Esophagus (tissue), 2 donors: ENCODE measurements at regions not wholly inside any gene's neighbourhood (a gene's known extent, or its start where the extent isn't known, plus 50 kb on each side); places are given as distances from the start of the nearest gene placed in this dataset.
"Not testable (repeated sequence)": the region's sequence is repeated elsewhere in the genome, so short reads cannot be mapped to it uniquely, and the experiment has no call there.

ENCODE experiments used
- H3K27ac ChIP-seq, 2 donors: one replicate each; pipeline ENCODE4 v1.5.1; 2013; ENCODE audit warnings: low read depth in 2 of 2, mild to moderate bottlenecking in 2 of 2, inconsistent platforms in 1 of 2, low read length in 1 of 2, moderate library complexity in 1 of 2
- H3K27me3 ChIP-seq, 2 donors: one replicate each; pipeline ENCODE4 v1.6.1; 2013; ENCODE audit warnings: low read length in 2 of 2, control low read depth in 1 of 2, mild to moderate bottlenecking in 1 of 2; ENCODE audit not compliant: insufficient read depth in 2 of 2, control insufficient read depth in 1 of 2
- H3K36me3 ChIP-seq, 2 donors: one replicate each; pipeline ENCODE4 v1.6.1; 2013; ENCODE audit warnings: low read length in 1 of 2; ENCODE audit not compliant: control insufficient read depth in 2 of 2, insufficient read depth in 2 of 2
- H3K4me1 ChIP-seq, 2 donors: one replicate each; pipeline ENCODE4 v1.6.1; 2013; ENCODE audit warnings: low read length in 1 of 2; ENCODE audit not compliant: control insufficient read depth in 2 of 2, insufficient read depth in 2 of 2
- H3K4me3 ChIP-seq, 2 donors: one replicate each; pipeline ENCODE4 v1.5.1; 2013; ENCODE audit warnings: low read length in 2 of 2, mild to moderate bottlenecking in 2 of 2, low read depth in 1 of 2, moderate library complexity in 1 of 2
- H3K9me3 ChIP-seq, 2 donors: one replicate each; pipeline ENCODE4 v1.6.1; 2013; ENCODE audit warnings: mild to moderate bottlenecking in 2 of 2, low read depth in 1 of 2, low read length in 1 of 2, moderate library complexity in 1 of 2; ENCODE audit not compliant: control insufficient read depth in 2 of 2, insufficient read depth in 1 of 2
- WGBS, 2 donors: extraction: QIAGEN DNeasy Blood & Tissue Kit; methylation state at CpG; one replicate each; pipeline ENCODE4 v1.1.7; 2013; 5-methylcytosine and 5-hydroxymethylcytosine counted together
- donor health status: healthy with polysubstance abuse.
- donor health status: Bipolar disorder and iron deficiency.

DNA sequence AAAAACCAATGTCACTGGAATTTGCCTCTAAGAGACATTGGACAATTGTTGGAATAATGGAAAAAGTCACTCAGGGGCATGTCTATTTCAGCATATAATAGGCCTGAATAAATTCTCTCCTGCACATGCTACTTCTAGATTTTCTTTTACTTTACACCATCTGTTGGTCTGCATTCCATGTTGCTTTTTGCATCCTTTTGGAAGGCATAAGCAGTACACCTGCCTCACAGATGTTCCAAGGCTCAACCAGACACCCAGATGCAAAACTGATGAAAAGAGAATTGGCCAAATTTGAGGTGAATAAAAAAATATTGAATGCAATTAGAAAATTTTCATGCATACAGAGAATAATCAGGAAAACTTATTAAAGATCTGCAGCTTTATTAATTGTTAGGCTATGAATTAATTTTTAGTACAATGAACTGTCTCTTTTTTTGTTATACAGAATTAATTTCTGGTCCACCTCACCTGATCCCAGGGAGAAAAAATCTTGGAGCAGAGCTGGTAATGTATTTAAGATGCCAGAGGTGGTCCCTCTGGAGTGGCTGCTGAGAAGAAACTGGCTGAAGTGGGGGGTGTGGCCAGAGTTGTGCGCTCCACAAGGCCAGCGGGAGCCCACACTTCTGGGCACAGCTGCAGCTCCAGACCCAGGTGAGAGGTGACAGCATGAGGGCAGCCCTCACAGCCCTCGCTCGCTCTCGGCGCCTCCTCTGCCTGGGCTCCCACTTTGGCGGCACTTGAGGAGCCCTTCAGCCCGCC lies 778.6 kb downstream of the CDH11 start:
- Histone ChIP-seq H3K27me3 (no peaks in the 10 kb centered on the region), H3K9me3 (peaks cover 0 to 6% of the 10 kb centered on the region in 2 donors), H3K4me3 (no peak overlapping the region), H3K4me1 (no peaks in the 10 kb centered on the region), H3K36me3 (no peaks in the 10 kb centered on the region), H3K27ac (no peak overlapping the region)
- 94 to 100% methylated on average over 4 to 8 of the region's 8 CpGs for WGBS, 2 donors

DNA sequence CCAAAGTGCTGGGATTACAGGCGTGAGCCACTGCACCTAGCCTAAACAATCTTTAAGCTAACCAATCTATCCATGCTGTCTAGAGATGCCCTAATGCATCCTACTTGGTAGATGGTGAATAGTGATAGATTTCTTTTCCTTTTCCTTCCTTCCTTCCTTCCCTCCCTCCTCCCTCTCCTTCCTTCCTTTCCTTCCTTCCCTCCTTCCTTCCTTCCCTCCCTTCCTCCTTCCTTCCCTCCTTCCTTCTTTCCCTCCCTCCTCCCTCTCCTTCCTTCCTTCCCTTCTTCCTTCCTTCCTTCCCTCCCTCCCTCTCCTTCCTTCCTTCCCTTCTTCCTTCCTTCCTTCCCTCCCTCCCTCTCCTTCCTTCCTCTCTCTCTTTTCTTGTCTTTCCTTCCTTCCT lies 780.5 kb downstream of the CDH11 start:
- not testable (repeated sequence) for H3K4me3 ChIP-seq, H3K9me3 ChIP-seq, H3K27ac ChIP-seq, H3K27me3 ChIP-seq, H3K4me1 ChIP-seq, H3K36me3 ChIP-seq
- 65 to 80% methylated on average over 1 of the region's 1 CpG for WGBS, 2 donors

DNA sequence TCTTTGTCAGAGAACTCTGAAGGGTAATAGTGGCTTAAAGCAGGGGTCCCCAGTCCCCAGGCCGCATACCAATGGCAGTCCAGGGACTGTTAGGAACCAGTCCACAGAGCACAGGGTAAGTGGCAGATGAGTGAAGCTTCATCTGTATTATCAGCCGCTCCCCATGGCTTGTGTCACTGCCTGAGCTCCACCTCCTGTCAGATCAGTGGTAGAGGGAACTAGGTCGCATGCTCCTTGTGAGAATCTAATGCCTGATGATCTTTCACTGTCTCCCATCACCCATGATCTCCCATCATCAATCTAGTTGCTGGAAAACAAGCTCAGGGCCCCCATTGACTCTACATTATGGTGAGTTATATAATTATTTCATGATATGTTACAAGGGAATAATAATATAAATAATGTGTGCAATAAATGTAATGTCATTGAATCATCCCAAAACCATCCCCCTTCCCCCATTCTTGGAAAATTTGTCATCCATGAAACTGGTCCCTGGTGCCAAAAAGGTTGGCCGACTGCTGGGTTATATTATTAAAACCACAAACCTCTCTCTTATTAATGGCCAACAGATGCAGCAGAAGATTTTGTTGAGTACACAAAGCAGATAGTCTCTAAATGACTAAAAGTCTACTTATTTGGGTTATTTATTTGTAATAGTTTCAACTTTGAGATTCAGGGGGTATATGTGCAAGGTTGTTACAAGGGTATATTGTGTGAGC lies 782.7 kb downstream of the CDH11 start:
- H3K27ac ChIP-seq, result no peak overlapping the region
- H3K9me3 ChIP-seq, result peaks cover 0 to 2% of the 10 kb centered on the region in 2 donors
- no peaks in the 10 kb centered on the region for H3K27me3 ChIP-seq
- no peak overlapping the region for H3K4me3 ChIP-seq
- H3K36me3 ChIP-seq, result no peaks in the 10 kb centered on the region
- H3K4me1 ChIP-seq, result no peaks in the 10 kb centered on the region
- 62 to 72% methylated on average over 4 of the region's 4 CpGs for WGBS, 2 donors

DNA sequence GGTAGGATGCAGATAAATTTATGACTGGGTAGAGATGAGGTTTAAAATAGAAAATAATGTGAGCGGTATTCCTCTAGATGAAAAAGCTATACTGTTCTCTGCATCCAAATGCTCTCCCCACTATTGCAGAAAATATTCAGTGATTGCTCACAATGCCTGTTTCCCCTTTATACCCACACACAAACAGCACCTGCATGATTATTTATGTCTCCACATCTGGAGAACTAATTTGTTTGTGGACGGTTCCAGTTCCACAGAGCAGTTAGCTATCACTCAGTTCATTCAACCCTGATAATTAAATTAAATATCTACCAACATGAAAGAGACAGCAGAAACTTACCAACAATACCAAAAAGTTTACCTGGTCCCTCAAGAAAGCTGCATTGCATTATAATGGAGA lies 800.0 kb downstream of the CDH11 start:
- no peak overlapping the region for H3K27ac ChIP-seq
- H3K4me1 ChIP-seq, result no peaks in the 10 kb centered on the region
- H3K27me3 ChIP-seq, result no peaks in the 10 kb centered on the region
- H3K4me3 ChIP-seq, result no peak overlapping the region
- 85% methylated on average over 2 of the region's 2 CpGs for WGBS, 2 donors
- no peaks in the 10 kb centered on the region for H3K36me3 ChIP-seq
- H3K9me3 ChIP-seq, result no peaks in the 10 kb centered on the region

DNA sequence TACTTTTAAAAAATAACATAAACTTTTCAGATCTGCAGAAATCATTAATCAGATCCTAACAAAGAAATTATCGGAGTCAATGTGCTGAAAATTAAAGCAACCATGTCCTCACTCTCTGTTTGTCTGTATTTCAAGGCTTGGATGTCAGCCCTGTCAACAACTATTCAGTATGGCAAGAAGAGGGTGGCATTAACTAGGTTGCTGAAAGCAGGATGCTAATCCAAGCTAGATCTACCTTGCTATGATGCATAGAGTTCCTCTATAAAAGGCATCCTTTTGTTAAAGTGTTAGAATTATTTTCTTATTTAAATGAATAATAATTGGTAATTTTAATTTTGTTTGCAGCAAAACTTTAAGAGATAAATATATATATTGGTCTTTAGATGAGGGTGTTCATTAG lies 800.8 kb downstream of the CDH11 start:
- no peak overlapping the region for H3K4me3 ChIP-seq
- no peak overlapping the region for H3K27ac ChIP-seq
- H3K27me3 ChIP-seq, result no peaks in the 10 kb centered on the region
- no peaks in the 10 kb centered on the region for H3K9me3 ChIP-seq
- WGBS, 2 donors, result 73 to 74% methylated on average over 1 of the region's 1 CpG
- no peaks in the 10 kb centered on the region for H3K36me3 ChIP-seq
- no peaks in the 10 kb centered on the region for H3K4me1 ChIP-seq

DNA sequence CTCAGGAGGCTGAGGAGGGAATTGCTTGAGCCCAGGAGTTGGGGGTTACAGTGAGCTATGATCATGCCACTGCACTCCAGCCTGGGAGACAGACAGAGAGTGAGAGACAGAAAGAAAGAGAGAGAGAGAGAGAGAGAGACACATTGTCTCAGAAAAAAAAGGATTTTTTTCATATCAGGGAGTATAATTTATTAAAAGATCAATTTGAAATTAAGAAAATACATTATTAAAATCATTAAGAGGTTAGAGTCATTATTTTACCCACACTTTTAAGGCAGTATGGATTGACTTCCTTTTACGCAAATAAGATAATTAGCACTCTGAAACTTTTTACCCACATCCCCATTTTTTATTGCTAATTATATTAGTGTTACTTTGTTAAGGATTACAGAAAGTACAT lies 804.3 kb downstream of the CDH11 start:
- H3K9me3 ChIP-seq, result peaks cover 0 to 2% of the 10 kb centered on the region in 2 donors
- no peaks in the 10 kb centered on the region for H3K36me3 ChIP-seq
- H3K4me1 ChIP-seq, result no peaks in the 10 kb centered on the region
- H3K27me3 ChIP-seq, result no peaks in the 10 kb centered on the region
- H3K27ac ChIP-seq, result no peak overlapping the region
- WGBS, 2 donors, result 85 to 93% methylated on average over 1 of the region's 1 CpG
- H3K4me3 ChIP-seq, result no peak overlapping the region

DNA sequence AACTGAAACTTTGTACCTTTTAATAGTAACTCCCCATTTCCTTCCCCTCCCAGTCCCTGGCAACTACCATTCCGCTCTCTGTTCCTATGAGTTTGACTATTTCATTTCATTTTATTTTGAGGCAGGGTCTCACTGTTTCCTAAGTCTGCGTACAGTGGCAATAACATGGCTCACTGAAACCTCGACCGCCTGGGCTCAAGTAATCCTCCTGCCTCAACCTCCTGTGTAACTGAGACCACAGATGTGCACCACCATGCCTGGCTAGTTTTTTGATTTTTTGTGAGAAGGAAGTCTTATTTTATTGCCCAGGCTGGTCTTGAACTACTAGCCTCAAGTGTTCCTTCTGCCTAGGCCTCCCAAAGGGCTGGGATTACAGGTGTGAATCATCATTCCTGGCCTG lies 808.1 kb downstream of the CDH11 start:
- Histone ChIP-seq H3K27me3 (no peaks in the 10 kb centered on the region), H3K4me1 (no peaks in the 10 kb centered on the region), H3K27ac (no peak overlapping the region), H3K4me3 (no peak overlapping the region), H3K36me3 (no peaks in the 10 kb centered on the region), H3K9me3 (peaks cover 0 to 2% of the 10 kb centered on the region in 2 donors)
- WGBS, 2 donors, result 86% methylated on average over 4 of the region's 4 CpGs

DNA sequence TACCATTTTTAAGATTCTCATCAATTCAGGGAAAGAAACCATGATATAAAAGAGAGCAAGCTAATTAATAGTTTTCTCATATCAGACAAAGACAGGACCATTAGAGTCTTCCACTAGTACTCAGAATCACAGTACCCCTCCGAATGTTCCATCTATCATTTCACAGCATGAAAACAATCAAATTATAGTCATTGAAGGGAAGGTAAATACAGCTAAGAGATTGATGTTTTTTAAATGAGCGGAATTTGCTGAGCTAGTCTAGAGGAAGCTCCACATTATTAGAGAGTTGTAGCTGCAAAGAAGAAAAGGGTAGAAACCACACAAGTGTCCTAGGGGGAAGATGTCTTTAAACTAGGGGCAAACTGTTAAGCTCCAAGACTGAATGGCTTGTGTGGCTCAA lies 808.9 kb downstream of the CDH11 start:
- Histone ChIP-seq H3K27ac (no peak overlapping the region), H3K27me3 (no peaks in the 10 kb centered on the region), H3K4me3 (no peak overlapping the region), H3K4me1 (no peaks in the 10 kb centered on the region), H3K36me3 (no peaks in the 10 kb centered on the region), H3K9me3 (peaks cover 0 to 2% of the 10 kb centered on the region in 2 donors)
- WGBS, 2 donors, result 65 to 69% methylated on average over 2 of the region's 2 CpGs

DNA sequence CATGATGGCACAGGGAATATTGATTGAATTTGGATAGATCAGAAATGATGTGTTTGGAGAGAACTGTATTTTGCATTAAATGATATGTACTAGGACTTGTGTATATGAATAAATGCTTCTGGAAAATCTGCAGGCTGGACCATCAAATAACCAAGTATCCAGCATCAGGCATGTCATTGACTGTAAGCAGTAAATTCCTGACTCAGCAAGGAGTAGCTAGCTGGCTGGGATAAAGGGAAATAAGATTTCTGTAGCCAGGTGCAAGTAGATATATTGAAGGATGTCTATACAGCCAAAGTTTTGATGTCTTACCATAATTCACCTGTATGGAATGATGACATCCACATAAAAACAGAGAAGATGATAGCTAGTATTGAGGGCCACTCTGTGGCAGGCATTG lies 809.6 kb downstream of the CDH11 start:
- Histone ChIP-seq H3K36me3 (no peaks in the 10 kb centered on the region), H3K27me3 (no peaks in the 10 kb centered on the region), H3K27ac (no peak overlapping the region), H3K4me1 (no peaks in the 10 kb centered on the region), H3K9me3 (peaks cover 0 to 2% of the 10 kb centered on the region in 2 donors), H3K4me3 (no peak overlapping the region)

DNA sequence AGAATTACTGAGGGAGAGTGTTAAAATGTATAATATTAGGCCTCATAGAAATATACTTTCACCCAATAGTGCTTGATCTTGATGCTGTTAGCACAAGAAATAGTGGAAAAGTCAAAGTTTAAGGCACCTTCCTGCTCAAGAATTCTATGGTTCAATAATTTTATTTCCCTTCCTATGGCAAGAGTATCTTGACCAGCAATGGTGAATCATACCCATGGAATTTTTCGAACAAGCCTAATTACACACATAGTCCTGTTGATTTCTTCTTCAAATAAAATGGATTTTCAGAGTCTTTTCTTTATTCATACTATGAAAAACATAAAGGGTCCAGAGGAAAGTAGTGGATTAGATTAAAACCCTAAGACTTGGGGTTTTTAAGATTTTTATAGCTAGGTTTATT lies 810.6 kb downstream of the CDH11 start:
- no peaks in the 10 kb centered on the region for H3K36me3 ChIP-seq
- H3K4me3 ChIP-seq, result no peak overlapping the region
- WGBS, 2 donors, result 77 to 93% methylated on average over 1 of the region's 1 CpG
- no peak overlapping the region for H3K27ac ChIP-seq
- H3K4me1 ChIP-seq, result no peaks in the 10 kb centered on the region
- H3K27me3 ChIP-seq, result no peaks in the 10 kb centered on the region
- H3K9me3 ChIP-seq, result peaks cover 0 to 2% of the 10 kb centered on the region in 2 donors
